CD4-positive, alpha-beta T cell treated with Interferon alpha-2 for 1 hour (primary cell): ENCODE measurements at regions not wholly inside any gene's neighbourhood (a gene's known extent, or its start where the extent isn't known, plus 50 kb on each side); places are given as distances from the start of the nearest gene placed in this dataset.
A peak's percentile ranks its signal among the peaks of the same experiment; 100 is the strongest.
"Not testable (repeated sequence)": the region's sequence is repeated elsewhere in the genome, so short reads cannot be mapped to it uniquely, and the experiment has no call there.

Source experiments
- DNase-seq, 2 donors: peaks; one replicate each; pipeline ENCODE4 v3.0.0-alpha.2; 2020 to 2022

DNA sequence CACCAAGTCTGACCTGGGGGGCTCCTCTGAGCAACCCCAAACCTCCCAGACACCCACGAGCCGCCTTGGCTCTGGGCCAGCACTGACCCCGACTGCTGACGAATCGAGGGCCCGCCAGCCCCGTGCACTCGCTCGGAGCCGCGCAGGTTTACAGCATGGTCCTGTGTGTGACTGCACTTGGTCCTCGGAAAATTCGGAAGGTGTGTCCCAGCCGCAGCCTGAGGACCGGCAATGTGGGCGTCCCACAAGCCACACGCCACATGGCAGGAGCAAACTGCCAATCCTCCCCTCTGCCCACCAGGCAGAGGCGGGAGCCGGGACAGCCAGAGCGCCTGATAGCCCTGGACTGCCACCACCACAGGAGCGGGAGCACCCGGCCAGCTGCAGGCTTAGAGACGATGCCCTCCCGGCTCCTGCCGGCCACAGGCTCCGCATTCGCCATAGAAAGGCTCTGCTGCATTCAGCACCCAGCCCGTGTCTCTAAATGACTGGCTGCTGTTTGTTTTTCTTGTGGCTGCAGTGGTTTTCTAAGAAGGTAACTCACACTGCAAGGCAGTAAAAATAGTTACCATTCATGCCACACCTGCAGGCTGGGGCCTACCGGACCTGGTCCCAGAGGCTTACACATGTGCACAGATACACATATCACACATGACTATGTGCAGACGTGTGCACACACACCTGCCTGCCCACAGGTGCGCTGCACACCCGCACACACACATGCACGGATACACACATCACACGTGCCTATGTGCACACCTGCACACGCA, 5415.3 kb upstream of the TPTE start:
- DNase-seq, result not testable (repeated sequence)

- DNase-seq, result not testable (repeated sequence)
These were observed 5414.5 kb upstream of the TPTE start for GRCh38 chr21:5106767-5107464.

- DNase-seq, result not testable (repeated sequence)
These were observed 5413.7 kb upstream of the TPTE start for GRCh38 chr21:5107637-5108036.

DNA sequence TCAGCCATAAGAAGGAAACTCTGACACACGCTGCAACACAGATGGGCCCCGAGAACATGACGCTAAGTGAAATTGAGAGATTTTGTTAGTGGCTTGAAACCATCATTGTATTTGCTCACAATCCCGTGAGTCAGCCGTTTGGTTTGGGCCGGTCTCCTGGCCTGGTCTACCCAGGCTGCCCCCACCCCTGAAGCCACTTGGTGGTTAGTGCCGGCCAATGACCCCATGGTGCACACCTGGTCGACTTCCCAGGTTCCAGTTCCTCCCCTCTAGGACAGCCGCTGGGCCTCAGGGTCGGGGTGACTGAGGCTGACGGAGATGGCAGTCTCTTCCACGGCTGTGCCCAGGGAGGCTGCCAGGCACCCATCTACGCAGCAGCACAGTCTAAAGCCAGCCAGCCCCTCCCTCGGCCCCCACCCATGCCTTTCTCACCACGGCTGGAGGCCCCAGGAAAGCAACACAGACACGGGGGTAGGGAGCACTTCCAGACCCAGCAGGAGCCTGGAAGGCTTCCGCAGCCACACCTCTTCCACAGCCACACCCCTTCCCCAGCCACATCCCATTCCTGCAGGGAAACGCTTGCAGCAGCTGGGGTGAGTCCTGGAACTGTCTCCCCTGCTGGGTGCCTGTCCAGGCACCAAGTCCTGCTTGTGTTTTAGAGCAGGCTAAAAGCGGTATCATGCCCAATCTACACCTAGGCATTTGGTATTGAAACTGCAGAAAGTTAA, 5413.2 kb upstream of the TPTE start:
- not testable (repeated sequence) for DNase-seq

- DNase-seq, result not testable (repeated sequence)
These were observed 5410.2 kb upstream of the TPTE start for GRCh38 chr21:5111197-5111596.

DNA sequence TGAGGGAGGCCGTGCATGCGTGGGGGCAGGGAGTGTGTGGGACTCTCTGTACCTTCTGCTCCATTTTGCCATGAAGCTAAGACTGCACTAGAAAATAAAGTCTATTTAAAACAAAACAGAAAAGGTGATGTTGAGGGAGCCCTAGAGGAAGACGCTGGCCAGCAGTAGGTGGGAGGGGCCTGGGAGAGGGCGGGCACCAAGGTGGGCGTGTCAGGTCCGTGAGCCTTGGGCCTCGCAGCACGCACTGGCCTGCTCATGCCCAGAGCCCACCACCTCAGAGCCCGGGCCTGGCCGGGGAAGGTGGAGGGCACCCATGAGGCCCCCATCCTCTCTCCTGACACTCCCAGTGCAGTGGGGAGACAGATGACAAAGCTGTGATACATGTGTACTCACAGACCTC, 5408.3 kb upstream of the TPTE start:
- DNase-seq, result not testable (repeated sequence)

DNA sequence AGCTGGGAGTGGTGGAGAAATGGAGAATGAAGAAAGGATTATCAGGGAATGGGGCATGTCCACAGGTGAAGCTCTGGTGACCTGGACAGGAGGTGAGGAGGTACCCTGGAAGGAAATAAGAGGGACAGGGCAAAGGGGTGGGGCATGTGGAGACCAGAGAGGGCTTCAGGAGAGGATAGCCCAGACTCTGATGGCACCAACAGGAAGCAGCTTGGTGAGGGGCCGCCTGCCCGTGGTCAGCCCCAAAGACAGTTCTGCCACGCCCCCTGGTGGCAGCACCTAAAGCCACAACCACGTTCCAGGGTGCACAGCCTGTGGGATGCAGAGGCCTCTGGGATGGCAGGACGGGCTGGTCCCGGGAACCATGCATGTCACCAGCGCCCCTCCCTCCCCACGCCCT, 5406.9 kb upstream of the TPTE start:
- not testable (repeated sequence) for DNase-seq

GRCh38 chr21:5114893-5115645, 5406.3 kb upstream of the TPTE start:
- not testable (repeated sequence) for DNase-seq

DNA sequence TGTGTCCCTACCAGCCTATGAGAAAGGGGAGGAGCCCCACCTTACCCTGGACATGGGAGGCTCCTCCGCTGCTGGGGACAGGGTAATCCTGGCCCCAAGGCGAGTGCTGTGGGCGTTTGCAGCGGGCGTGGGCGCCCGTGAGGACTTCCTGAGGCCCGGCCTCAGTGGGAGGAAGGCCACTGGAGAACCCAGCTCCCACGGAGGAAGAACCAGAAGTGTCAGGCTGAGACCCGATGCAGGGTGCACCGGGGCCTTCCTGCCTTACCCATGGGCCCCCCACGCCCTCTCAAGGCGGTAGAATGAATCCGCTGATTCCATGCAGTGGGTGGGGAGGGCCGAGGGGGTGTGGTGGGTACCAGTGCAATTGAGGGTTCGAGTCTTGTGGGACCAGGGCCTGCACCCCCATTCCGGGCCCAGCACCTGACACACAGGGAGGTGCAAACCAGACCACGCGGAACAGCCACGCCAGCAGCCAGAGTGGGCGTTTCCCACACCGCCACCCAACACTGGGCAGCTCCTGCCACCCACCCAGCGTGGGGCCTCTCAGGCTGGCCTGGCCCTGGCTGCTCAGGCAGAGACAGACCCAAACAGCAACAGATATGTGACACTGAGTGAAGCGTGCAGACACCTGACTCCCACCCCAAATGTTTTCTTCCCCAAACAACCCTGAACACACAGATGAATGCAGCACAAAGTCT, 5405.6 kb upstream of the TPTE start:
- DNase-seq, result peak in 1 of 2 donors; percentile 20

DNA sequence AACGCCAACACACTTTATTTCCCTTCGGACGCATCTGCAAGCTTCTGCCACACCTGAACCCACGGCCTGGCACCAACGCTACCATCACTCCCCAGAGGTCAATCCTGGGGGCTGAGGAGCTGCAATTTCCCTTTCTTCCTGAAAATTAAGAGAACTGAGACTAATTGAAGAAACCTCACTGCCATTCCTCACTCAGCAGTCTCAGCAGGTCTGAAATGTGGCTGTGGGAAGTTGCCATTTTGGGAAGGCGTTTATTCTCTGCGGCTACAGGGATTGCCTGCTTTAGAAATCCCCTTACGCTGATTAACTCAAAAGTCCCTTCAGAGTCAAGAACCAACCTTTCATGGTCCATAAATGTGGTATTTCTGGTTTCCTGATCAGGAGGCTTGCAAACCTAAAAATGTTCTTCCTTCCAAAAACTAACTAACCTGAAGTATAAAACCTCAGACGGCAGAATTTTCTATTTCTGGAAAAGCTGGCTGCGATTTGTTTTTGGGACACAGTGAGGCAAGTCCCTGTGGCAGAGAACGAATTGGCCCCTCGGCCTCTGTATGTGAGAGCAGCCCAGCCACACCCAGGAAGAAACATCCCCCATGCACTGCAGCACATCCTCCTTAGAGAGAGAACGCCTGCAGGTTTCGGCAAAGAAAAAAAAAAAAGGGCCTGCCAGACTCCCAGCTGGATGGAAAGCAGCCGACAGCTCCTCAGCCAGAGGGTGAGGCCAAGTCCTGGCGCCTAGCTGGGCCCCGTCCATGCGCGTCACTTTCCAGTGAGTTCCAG, 5404.8 kb upstream of the TPTE start:
- DNase-seq, result peak in 1 of 2 donors; percentile 1

DNA sequence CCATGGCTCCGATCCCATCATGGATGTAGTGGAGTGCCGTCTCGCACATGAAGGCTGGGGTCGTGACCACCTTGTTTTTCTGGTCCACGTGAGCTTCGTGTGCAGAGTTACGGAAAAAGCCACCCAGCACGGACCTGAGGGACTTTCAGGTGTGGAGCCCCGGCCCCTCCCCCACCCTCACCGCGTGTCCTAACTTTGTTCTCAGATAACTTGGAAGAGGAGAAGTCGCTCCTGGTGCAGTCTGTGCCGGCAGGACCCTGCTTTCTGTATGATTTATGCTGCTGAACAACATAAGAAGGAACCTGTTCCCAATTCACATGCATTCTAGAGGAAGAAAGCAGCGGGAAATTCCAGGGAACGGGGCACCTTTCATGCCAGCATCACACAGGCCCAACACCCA, 5404.2 kb upstream of the TPTE start:
- DNase-seq, result not testable (repeated sequence)

DNA sequence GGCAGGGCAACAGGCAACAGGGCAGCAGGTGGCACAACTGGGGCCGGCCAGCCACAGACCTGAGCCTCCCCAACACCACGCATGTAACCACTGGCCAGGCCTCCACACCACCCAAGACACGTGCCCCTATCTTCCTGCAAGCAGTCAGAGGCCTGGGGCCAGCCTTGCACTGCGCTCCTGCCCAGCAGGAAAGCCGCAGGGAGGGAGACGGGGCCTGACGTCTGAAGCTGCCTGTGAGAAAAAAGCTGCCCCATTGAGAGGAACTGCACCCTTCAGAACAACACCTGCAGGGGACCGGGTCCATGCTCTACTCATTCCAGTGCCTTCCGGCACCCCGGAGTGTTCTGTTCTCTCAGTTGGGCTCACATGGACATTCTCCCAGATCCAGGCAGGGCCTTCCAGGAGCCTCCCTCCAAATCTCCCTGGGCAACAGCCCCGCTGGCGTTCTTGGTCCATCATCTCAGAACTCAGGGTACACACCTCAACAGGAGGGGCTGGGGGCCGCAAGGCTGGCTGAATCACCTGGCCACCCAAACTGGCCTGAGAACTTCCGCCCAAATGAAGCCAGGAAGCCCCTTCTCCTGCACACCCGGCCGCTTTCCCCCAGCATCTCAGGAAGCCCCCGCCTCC, 5403.6 kb upstream of the TPTE start:
- DNase-seq, result peak; percentile 25 to 49

GRCh38 chr21:5118296-5118679, 5403.1 kb upstream of the TPTE start:
- peak; percentile 58 to 68 for DNase-seq

- not testable (repeated sequence) for DNase-seq
These were observed 5402.2 kb upstream of the TPTE start for GRCh38 chr21:5119179-5119578.

DNA sequence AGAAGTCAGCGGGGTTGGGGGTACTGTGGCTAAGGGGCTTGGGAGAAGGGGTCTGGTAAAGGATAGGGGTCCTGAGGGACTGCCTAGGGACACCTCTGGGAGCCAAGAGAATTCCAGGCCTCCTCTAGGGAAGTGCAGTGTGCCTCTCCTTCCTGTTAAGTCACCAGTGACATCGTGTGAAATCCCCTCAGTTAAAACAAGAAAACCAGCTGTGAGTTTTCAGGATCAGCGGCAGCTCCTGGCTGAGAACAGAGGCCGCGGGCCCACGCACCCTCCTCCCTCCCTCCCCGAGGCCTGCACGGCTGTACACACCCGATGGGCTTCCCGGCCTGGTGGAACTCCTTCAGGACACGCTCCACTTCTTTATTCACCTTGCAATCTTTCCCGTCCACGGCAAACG, 5400.0 kb upstream of the TPTE start:
- DNase-seq, result not testable (repeated sequence)

DNA sequence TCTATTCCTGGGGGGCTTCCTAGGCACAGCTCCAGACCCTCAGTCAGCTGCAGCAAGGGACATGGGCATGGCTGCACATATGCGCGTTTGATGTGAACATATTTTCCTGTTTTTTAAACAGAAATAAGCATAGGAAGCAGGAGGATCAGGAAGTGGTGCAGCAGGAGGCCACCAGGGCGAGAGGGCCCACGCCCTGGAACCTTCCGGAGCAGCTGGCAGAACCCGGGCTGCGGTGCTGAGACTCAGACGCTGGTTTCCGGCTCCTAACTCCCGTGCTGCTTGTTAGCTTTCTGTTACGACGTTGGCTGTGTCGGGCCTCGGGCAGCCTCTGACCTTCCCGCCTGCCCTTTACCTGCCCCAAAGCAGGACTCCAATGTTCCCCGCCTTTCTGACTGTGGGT, 5399.5 kb upstream of the TPTE start:
- DNase-seq, result not testable (repeated sequence)

GRCh38 chr21:5123655-5124054, 5397.7 kb upstream of the TPTE start:
- peak; percentile 79 to 83 for DNase-seq

- DNase-seq, result peak; percentile 98
These were observed 5393.1 kb upstream of the TPTE start for GRCh38 chr21:5128261-5128660.

- DNase-seq, result not testable (repeated sequence)
These were observed 5387.6 kb upstream of the TPTE start for GRCh38 chr21:5133824-5134223.

GRCh38 chr21:5136406-5136805, 5385.0 kb upstream of the TPTE start:
- not testable (repeated sequence) for DNase-seq

- DNase-seq, result not testable (repeated sequence)
These were observed 5384.4 kb upstream of the TPTE start for GRCh38 chr21:5137006-5137405.
